ENCODE measurements at regions not wholly inside any gene's neighbourhood (a gene's known extent, or its start where the extent isn't known, plus 50 kb on each side); places are given as distances from the start of the nearest gene placed in this dataset.

GRCh38 chr3:194827486-194827885, 141.8 kb downstream of the FAM43A start:
- TF ChIP-seq CTCF (IDR thresholded peaks at IDR 0.05) = no peak
- no peak for TF ChIP-seq TCF7L2 (IDR thresholded peaks at IDR 0.05; ENCODE audit: low read depth, low read length)
- TF ChIP-seq REST (IDR thresholded peaks at IDR 0.05; ENCODE audit: insufficient read depth in 1 of 2, low read depth in 2 of 2, low read length in 1 of 2) = no peak
- no peak for TF ChIP-seq SIN3A (IDR thresholded peaks at IDR 0.05; ENCODE audit: borderline replicate concordance, insufficient read depth, low read depth, low read length)
- TF ChIP-seq POLR2AphosphoS5 (IDR thresholded peaks at IDR 0.05; ENCODE audit: low read depth, low read length) = no peak

Measured in Panc1 (cell line).